ENCODE measurements at regions not wholly inside any gene's neighbourhood (a gene's known extent, or its start where the extent isn't known, plus 50 kb on each side); places are given as distances from the start of the nearest gene placed in this dataset.

DNA sequence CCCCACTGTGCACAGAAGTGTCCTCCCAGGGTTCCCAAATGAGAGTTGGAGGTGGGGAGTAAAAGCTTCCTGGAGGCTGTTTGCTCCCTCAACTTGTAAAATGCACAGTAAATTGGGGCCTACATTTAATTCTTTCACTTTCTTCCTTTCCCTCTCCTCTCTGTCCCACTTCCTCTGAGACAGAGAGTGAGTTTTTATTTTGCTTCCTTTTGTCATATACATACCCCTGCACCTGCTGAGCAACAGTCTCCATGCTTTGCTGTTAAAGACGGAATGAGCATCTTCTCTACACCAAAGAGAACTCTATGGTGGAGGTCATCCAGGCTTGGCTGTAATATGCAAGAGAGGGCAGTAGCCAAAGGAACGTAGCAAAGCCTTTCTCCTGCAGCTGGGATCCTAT lies 79.3 kb upstream of the VAV3 start:
- Histone ChIP-seq H3K9me3 (ENCODE audit: control insufficient read depth, insufficient read depth, low read length) (no peaks in the 10 kb centered on the region), H3K4me1 (ENCODE audit: insufficient read depth, low read length) (peaks cover 27% of the 10 kb centered on the region), H3K36me3 (ENCODE audit: insufficient read depth, low read length) (no peaks in the 10 kb centered on the region), H3K9ac (ENCODE audit: low read depth, low read length) (no peak overlapping the region)

- no peak overlapping the region for H3K9ac ChIP-seq (ENCODE audit: low read depth, low read length)
- H3K4me1 ChIP-seq (ENCODE audit: insufficient read depth, low read length) = peaks cover 27% of the 10 kb centered on the region
- H3K36me3 ChIP-seq (ENCODE audit: insufficient read depth, low read length) = no peaks in the 10 kb centered on the region
- no peaks in the 10 kb centered on the region for H3K9me3 ChIP-seq (ENCODE audit: control insufficient read depth, insufficient read depth, low read length)
These were observed 78.7 kb upstream of the VAV3 start for GRCh38 chr1:108043707-108044106.

- peaks cover 27% of the 10 kb centered on the region for H3K4me1 ChIP-seq (ENCODE audit: insufficient read depth, low read length)
- H3K9me3 ChIP-seq (ENCODE audit: control insufficient read depth, insufficient read depth, low read length) = no peaks in the 10 kb centered on the region
- no peak overlapping the region for H3K9ac ChIP-seq (ENCODE audit: low read depth, low read length)
- no peaks in the 10 kb centered on the region for H3K36me3 ChIP-seq (ENCODE audit: insufficient read depth, low read length)
These were observed 77.6 kb upstream of the VAV3 start for GRCh38 chr1:108042610-108043009.

GRCh38 chr1:108041360-108042142 lies 76.6 kb upstream of the VAV3 start:
- H3K9me3 ChIP-seq (ENCODE audit: control insufficient read depth, insufficient read depth, low read length) = no peaks in the 10 kb centered on the region
- peaks cover 27% of the 10 kb centered on the region for H3K4me1 ChIP-seq (ENCODE audit: insufficient read depth, low read length)
- no peak overlapping the region for H3K9ac ChIP-seq (ENCODE audit: low read depth, low read length)
- H3K36me3 ChIP-seq (ENCODE audit: insufficient read depth, low read length) = no peaks in the 10 kb centered on the region

DNA sequence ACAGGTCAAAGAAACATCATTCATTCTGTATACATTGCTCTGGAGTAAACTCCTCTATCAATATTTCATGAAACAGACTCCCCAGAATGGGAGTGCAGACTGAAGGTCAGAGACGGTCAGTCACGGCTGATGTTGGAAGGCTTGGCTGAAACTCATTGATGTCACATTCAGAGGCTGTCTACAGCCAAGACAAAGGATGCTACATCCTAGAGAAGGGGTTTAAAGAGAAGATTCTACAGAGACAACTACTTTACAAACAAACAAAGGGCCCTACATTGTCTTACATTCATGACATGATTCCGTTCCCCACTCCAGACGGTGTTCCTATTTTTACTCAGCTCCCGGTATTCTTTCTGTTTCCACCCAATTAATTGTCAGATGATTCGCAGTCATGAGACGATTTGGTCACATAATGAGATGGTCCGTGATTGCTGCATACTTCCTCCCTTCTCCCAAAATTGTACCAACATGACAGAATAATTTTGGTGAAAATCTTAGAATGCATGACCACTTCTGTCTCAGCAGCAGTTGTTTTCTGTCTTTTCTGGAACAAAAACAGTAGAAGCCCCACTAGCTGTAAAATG lies 73.8 kb upstream of the VAV3 start:
- Histone ChIP-seq H3K36me3 (ENCODE audit: insufficient read depth, low read length) (no peaks in the 10 kb centered on the region), H3K4me1 (ENCODE audit: insufficient read depth, low read length) (peaks cover 12% of the 10 kb centered on the region), H3K9me3 (ENCODE audit: control insufficient read depth, insufficient read depth, low read length) (no peaks in the 10 kb centered on the region), H3K9ac (ENCODE audit: low read depth, low read length) (no peak overlapping the region)

DNA sequence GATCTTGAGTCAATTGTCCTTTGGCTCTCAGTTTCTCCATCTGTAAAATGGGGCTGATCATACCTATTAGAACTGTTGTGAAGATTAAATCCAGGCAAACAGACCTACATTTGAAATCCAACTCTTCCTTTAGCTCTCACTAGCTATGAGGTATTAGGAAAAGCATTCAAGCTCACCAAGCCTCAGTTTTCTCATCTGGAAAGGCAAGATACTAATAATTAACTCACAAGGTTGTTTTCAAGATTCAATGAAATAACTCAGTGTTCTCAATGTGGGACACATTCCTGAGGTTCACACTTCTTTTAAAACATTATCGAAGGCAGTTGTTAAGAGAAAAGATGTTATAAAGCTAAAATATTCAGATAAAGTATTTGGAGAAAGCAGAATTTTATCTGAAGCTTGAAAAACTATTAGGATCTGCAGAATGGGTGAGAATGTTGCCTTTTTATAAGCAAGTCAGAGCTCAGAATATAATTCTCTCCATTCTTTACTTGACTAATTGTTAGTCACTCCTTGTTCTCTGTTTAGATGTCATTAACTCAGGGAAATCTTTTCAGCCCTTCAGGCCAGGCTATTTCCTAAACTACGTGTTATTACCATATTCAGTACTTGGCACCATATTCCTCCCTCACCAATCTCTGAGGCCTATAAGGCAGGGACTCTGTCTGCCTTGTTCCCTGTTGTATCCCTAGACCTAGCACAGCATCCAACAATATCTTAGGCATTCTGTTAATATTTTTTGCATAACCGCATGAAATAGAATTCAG lies 72.0 kb upstream of the VAV3 start:
- no peaks in the 10 kb centered on the region for H3K36me3 ChIP-seq (ENCODE audit: insufficient read depth, low read length)
- no peaks in the 10 kb centered on the region for H3K9me3 ChIP-seq (ENCODE audit: control insufficient read depth, insufficient read depth, low read length)
- peaks cover 11% of the 10 kb centered on the region for H3K4me1 ChIP-seq (ENCODE audit: insufficient read depth, low read length)
- H3K9ac ChIP-seq (ENCODE audit: low read depth, low read length) = no peak overlapping the region

- no peak overlapping the region for H3K9ac ChIP-seq (ENCODE audit: low read depth, low read length)
- H3K4me1 ChIP-seq (ENCODE audit: insufficient read depth, low read length) = no peaks in the 10 kb centered on the region
- H3K9me3 ChIP-seq (ENCODE audit: control insufficient read depth, insufficient read depth, low read length) = no peaks in the 10 kb centered on the region
- H3K36me3 ChIP-seq (ENCODE audit: insufficient read depth, low read length) = no peaks in the 10 kb centered on the region
These were observed 69.4 kb upstream of the VAV3 start for GRCh38 chr1:108034396-108034795.

DNA sequence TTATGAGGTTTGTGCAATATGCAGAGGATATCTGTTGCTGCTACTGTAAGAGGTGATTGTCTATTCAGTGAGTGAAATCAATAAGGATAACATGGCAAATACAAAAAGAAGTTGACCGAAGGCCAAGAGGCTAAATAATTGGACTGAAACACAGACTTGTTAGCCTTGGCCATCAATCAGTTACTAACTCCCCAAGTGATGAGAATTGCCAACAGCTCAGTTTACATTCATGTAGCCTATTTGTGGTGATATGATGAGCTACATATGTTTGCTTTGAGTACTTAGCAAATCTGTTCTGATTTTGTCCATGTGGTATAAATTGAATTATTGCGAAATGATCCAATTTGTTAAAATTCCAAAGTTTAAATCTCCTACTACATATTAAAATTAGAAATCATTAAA lies 68.6 kb upstream of the VAV3 start:
- Histone ChIP-seq H3K9ac (ENCODE audit: low read depth, low read length) (no peak overlapping the region), H3K4me1 (ENCODE audit: insufficient read depth, low read length) (no peaks in the 10 kb centered on the region), H3K9me3 (ENCODE audit: control insufficient read depth, insufficient read depth, low read length) (no peaks in the 10 kb centered on the region), H3K36me3 (ENCODE audit: insufficient read depth, low read length) (no peaks in the 10 kb centered on the region)

DNA sequence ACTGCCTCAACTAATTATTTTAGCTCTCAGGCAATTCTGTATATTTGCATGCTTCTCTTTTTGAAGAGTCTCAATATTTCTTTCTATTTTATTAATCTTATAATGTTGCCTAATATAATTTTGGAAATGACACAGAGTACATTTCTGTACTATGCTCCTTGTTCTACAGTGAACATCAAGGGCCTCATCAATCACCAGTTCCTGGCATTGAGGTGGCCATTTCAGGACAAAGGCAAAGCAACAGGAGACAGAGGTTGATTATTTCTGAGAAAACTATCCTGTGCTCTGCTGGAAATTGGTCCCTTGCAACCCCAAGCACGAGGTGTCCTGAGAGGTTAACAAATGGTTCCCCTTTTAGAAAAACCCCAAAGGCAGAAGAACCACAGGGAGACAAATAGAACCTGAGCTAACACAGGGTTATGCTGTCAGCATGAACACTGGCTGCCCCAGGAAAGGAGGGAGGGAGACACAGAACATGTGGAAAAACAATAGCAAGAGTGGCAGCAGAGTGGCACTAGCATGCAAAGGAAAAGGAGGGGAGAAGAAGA lies 63.9 kb upstream of the VAV3 start:
- H3K9me3 ChIP-seq (ENCODE audit: control insufficient read depth, insufficient read depth, low read length) = no peaks in the 10 kb centered on the region
- no peaks in the 10 kb centered on the region for H3K4me1 ChIP-seq (ENCODE audit: insufficient read depth, low read length)
- no peak overlapping the region for H3K9ac ChIP-seq (ENCODE audit: low read depth, low read length)
- no peaks in the 10 kb centered on the region for H3K36me3 ChIP-seq (ENCODE audit: insufficient read depth, low read length)

DNA sequence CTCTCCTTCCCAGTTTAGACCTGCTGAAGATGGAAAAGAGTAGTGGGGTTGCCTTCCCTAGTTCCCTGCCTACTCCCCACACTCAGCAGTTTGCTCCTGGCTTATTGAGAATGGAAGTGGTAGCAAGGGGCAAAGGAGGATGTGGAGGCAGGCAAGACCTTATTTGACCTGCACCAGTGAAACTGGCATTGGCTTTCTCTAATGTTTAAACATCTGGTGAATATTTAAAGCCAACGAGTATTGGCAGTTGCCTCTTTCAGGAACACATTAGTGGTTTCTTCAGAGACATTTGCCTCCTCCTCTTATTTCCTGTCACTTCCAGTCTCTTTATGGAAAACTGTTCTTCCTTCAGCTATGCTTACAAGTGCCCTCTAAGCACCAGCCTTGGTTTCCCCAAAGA lies 62.4 kb upstream of the VAV3 start:
- no peaks in the 10 kb centered on the region for H3K36me3 ChIP-seq (ENCODE audit: insufficient read depth, low read length)
- no peak overlapping the region for H3K9ac ChIP-seq (ENCODE audit: low read depth, low read length)
- H3K4me1 ChIP-seq (ENCODE audit: insufficient read depth, low read length) = no peaks in the 10 kb centered on the region
- no peaks in the 10 kb centered on the region for H3K9me3 ChIP-seq (ENCODE audit: control insufficient read depth, insufficient read depth, low read length)

DNA sequence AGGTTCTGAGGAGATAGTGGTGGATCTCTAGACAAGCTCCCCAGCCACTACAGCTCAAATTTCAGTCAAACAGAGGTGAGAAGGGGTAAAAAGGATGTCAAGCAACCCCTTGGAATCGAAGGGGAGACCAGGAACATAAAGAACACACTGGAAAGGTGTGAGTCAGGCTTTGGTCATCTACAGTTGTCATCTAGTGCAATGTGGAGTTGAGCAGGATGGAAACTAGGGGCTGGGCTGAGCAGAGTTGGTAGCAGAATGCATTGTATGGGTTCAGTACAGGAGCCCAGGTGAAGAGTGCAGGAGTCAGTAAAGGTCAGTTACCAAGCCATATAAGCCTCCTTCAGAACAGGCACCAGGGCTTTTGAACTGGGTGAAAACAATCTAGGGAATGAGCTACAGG lies 52.7 kb upstream of the VAV3 start:
- H3K36me3 ChIP-seq (ENCODE audit: insufficient read depth, low read length) = no peaks in the 10 kb centered on the region
- H3K9me3 ChIP-seq (ENCODE audit: control insufficient read depth, insufficient read depth, low read length) = no peaks in the 10 kb centered on the region
- H3K4me1 ChIP-seq (ENCODE audit: insufficient read depth, low read length) = no peaks in the 10 kb centered on the region; the same call in 1 of the 2 replicates
- no peak overlapping the region for H3K9ac ChIP-seq (ENCODE audit: low read depth, low read length)

- H3K36me3 ChIP-seq (ENCODE audit: insufficient read depth, low read length) = no peaks in the 10 kb centered on the region
- H3K4me1 ChIP-seq (ENCODE audit: insufficient read depth, low read length) = no peaks in the 10 kb centered on the region; the same call in 1 of the 2 replicates
- no peaks in the 10 kb centered on the region for H3K9me3 ChIP-seq (ENCODE audit: control insufficient read depth, insufficient read depth, low read length)
- H3K9ac ChIP-seq (ENCODE audit: low read depth, low read length) = no peak overlapping the region
These were observed 51.5 kb upstream of the VAV3 start for GRCh38 chr1:108016451-108016920.
